ENCODE measurements at regions not wholly inside any gene's neighbourhood (a gene's known extent, or its start where the extent isn't known, plus 50 kb on each side); places are given as distances from the start of the nearest gene placed in this dataset.

GRCh38 chr3:168470380-168470779, 374.7 kb upstream of the GOLIM4 start:
- DNase-seq (ENCODE audit: low read depth, low spot score), result no peak
- no peak overlapping the region for H3K4me3 ChIP-seq (ENCODE audit: low read depth, low read length)
- TF ChIP-seq CTCF (IDR thresholded peaks at IDR 0.05; ENCODE audit: insufficient read depth, low read length, missing control alignments), result no peak
- ChIA-PET POLR2A (no interaction called here), CTCF (interaction anchor here (0.9 to 1.1 kb wide), 2 partner anchors 10 to 259 kb away, joined by 3 to 4 read pairs; no protein-coding TSS in a partner anchor)

GRCh38 chr3:168469436-168469835, 373.7 kb upstream of the GOLIM4 start:
- DNase-seq (ENCODE audit: low read depth, low spot score), result no peak
- CTCF ChIA-PET, result interaction anchor here (1.4 kb wide), 1 partner anchor 377 kb away, joined by 4 read pairs; no protein-coding TSS in a partner anchor
- POLR2A ChIA-PET, result no interaction called here
- H3K4me3 ChIP-seq (ENCODE audit: low read depth, low read length), result no peak overlapping the region
- TF ChIP-seq CTCF (IDR thresholded peaks at IDR 0.05; ENCODE audit: insufficient read depth, low read length, missing control alignments), result no peak

- POLR2A ChIA-PET, result no interaction called here
- TF ChIP-seq CTCF (IDR thresholded peaks at IDR 0.05; ENCODE audit: insufficient read depth, low read length, missing control alignments), result peak; percentile 24
- H3K4me3 ChIP-seq (ENCODE audit: low read depth, low read length), result no peak overlapping the region
- CTCF ChIA-PET, result no interaction called here
- DNase-seq (ENCODE audit: low read depth, low spot score), result no peak
Measured at GRCh38 chr3:168467115-168467714, 371.5 kb upstream of the GOLIM4 start.

- no peak overlapping the region for H3K4me3 ChIP-seq (ENCODE audit: low read depth, low read length)
- no peak for DNase-seq (ENCODE audit: low read depth, low spot score)
- CTCF ChIA-PET, result no interaction called here
- TF ChIP-seq CTCF (IDR thresholded peaks at IDR 0.05; ENCODE audit: insufficient read depth, low read length, missing control alignments), result no peak
- POLR2A ChIA-PET, result no interaction called here
Measured at GRCh38 chr3:168461793-168462192, 366.1 kb upstream of the GOLIM4 start.

DNA sequence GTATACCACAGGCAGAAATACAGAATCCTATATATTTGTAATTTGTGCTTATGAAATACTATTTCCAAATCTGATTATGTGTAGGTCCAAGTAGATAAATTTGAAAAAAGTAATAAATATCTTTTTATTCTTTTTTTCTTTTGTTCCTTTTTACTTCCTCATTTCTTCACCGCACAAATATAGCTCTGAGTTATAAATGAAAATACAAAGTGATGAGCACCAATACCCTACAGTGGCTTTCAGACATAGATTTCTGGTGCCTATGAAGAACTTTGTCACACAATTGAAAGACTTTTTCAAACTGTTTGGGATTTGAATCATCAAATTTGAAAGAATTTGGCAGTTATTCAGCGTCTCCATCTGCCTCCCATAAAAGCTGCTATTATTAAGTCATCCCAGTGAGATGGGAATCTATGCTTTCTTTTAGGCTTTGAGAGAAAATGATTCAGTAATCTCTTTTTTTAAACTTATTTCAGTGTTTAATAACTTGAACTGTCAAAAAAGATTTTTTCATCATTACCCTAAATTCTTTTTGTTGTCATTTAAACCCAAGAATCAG, 363.6 kb upstream of the GOLIM4 start:
- POLR2A ChIA-PET, result no interaction called here
- H3K4me3 ChIP-seq (ENCODE audit: low read depth, low read length), result no peak overlapping the region
- DNase-seq (ENCODE audit: low read depth, low spot score), result no peak
- TF ChIP-seq CTCF (IDR thresholded peaks at IDR 0.05; ENCODE audit: insufficient read depth, low read length, missing control alignments), result no peak
- CTCF ChIA-PET, result interaction anchor here (1.1 kb wide), 1 partner anchor 248 kb away, joined by 3 read pairs; no protein-coding TSS in a partner anchor

DNA sequence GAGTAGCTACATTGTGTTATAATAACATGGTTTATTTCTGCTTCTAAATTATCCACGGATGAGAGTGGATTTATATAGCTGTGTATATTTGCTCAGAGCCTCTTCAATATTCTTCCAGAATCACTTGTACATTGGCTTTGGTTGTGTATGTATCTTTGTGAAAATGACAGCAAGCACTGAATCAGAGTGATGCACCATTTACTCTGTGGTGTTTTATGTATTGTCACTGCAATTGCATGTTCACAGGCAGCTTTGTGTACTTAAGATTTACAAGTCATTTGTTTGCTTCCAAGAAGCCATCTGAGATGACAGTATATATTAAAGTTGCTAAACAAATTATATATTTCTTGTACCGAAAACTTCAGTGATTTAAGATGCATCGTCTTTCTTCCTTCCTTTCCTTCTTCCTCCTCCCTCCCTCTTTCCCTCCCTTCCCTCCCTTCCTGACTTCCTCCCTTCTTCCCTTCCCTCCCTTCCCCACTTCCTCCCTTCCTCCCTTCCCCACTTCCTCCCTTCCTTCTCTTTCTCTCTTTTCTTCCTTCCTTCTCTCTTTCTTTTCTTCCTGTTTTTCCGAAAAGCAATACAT, 362.3 kb upstream of the GOLIM4 start:
- H3K4me3 ChIP-seq (ENCODE audit: low read depth, low read length), result no peak overlapping the region
- POLR2A ChIA-PET, result no interaction called here
- DNase-seq (ENCODE audit: low read depth, low spot score), result no peak
- TF ChIP-seq CTCF (IDR thresholded peaks at IDR 0.05; ENCODE audit: insufficient read depth, low read length, missing control alignments), result no peak
- CTCF ChIA-PET, result interaction anchor here (1.1 kb wide), 1 partner anchor 246 kb away, joined by 3 read pairs; no protein-coding TSS in a partner anchor

Data from AG04449 (cell line).